Sigmoid colon (tissue), 4 donors: ENCODE measurements at regions not wholly inside any gene's neighbourhood (a gene's known extent, or its start where the extent isn't known, plus 50 kb on each side); places are given as distances from the start of the nearest gene placed in this dataset.

Source experiments
- CTCF ChIP-seq, 4 experiments: fragments of 450-650 bp in 3 of 4; fragments of 200-600 bp in 1 of 4; IDR thresholded peaks; one replicate each; pipeline ENCODE4 v1.5.1; 2016 to 2019; ENCODE audit warnings: antibody characterized with exemption in 4 of 4, mild to moderate bottlenecking in 3 of 4, moderate library complexity in 2 of 4
- EP300 ChIP-seq, 4 donors: sonication (generic); formaldehyde crosslinking; IDR thresholded peaks; one replicate each; pipeline ENCODE4 v1.6.1; 2017; ENCODE audit warnings: antibody characterized with exemption in 4 of 4
- POLR2A ChIP-seq, 2 donors: fragments of 450-650 bp; IDR thresholded peaks; one replicate each; pipeline ENCODE4 v1.6.1; 2016; ENCODE audit warnings: antibody characterized with exemption in 2 of 2, mild to moderate bottlenecking in 2 of 2, moderate library complexity in 2 of 2
- POLR2AphosphoS5 ChIP-seq, 4 donors: sonication (generic); formaldehyde crosslinking; IDR thresholded peaks; one replicate each; pipeline ENCODE4 v1.6.1; 2017; ENCODE audit warnings: antibody characterized with exemption in 4 of 4

- no peak for TF ChIP-seq CTCF (IDR thresholded peaks at IDR 0.05)
- TF ChIP-seq POLR2AphosphoS5 (IDR thresholded peaks at IDR 0.05) = no peak
- no peak for TF ChIP-seq EP300 (IDR thresholded peaks at IDR 0.05)
- TF ChIP-seq POLR2A (IDR thresholded peaks at IDR 0.05) = no peak
These were observed 221.2 kb downstream of the TMEM167A start for GRCh38 chr5:82855893-82856550.
